ENCODE measurements at regions not wholly inside any gene's neighbourhood (a gene's known extent, or its start where the extent isn't known, plus 50 kb on each side); places are given as distances from the start of the nearest gene placed in this dataset.

GRCh38 chr3:65093641-65094040 lies 405.8 kb upstream of the ADAMTS9 start:
- TF ChIP-seq POLR2A (IDR thresholded peaks at IDR 0.05; ENCODE audit: low read depth, low read length) (no peak), CHD4 (IDR thresholded peaks at IDR 0.05) (no peak), BRCA1 (IDR thresholded peaks at IDR 0.05; ENCODE audit: low read depth, low read length) (no peak), USF1 (IDR thresholded peaks at IDR 0.05; ENCODE audit: borderline replicate concordance, extremely low read length, insufficient read depth, low read depth, low read length) (no peak), YY1 (IDR thresholded peaks at IDR 0.05; ENCODE audit: low read depth, low read length) (no peak), CTCF (IDR thresholded peaks at IDR 0.05 in 2 of 3, conservative IDR thresholded peaks at IDR 0.05 in 1 of 3; ENCODE audit: control insufficient read depth in 2 of 3, extremely low read depth in 1 of 3, insufficient read depth in 1 of 3, low read depth in 3 of 3, low read length in 3 of 3) (no peak), MAX (IDR thresholded peaks at IDR 0.05; ENCODE audit: low read depth, low read length) (no peak), EP300 (IDR thresholded peaks at IDR 0.05; ENCODE audit: borderline replicate concordance in 1 of 2, control insufficient read depth in 1 of 2, low read depth in 2 of 2, low read length in 2 of 2) (no peak), E2F4 (IDR thresholded peaks at IDR 0.05; ENCODE audit: low read depth, low read length) (no peak), BCL3 (IDR thresholded peaks at IDR 0.05; ENCODE audit: borderline replicate concordance, insufficient read depth, low read depth, low read length, poor library complexity, severe bottlenecking) (no peak), RFX5 (IDR thresholded peaks at IDR 0.05; ENCODE audit: low read depth, low read length) (no peak), MXI1 (IDR thresholded peaks at IDR 0.05; ENCODE audit: low read depth, low read length) (no peak), SMC3 (IDR thresholded peaks at IDR 0.05; ENCODE audit: borderline replicate concordance, low read length) (no peak), ASH2L (IDR thresholded peaks at IDR 0.05; ENCODE audit: borderline replicate concordance, low read depth) (no peak)

Measured in GM12878 (cell line).